ENCODE measurements at regions not wholly inside any gene's neighbourhood (a gene's known extent, or its start where the extent isn't known, plus 50 kb on each side); places are given as distances from the start of the nearest gene placed in this dataset.

GRCh38 chr1:190540366-190540765 lies 62.7 kb upstream of the BRINP3 start:
- H3K4me3 Mint-ChIP-seq, result no peak overlapping the region
- H3K4me1 Mint-ChIP-seq, result no peaks in the 10 kb centered on the region
- no peak overlapping the region for H3K27ac Mint-ChIP-seq
- DNase-seq (ENCODE audit: low spot score in 2 of 2) (no peak), ATAC-seq (no peak)
- peaks cover 12% of the 10 kb centered on the region for H3K9me3 Mint-ChIP-seq
- no peaks in the 10 kb centered on the region for H3K36me3 Mint-ChIP-seq

GRCh38 chr1:190551638-190552037 lies 74.0 kb upstream of the BRINP3 start:
- H3K27ac Mint-ChIP-seq, result no peak overlapping the region
- DNase-seq (ENCODE audit: low spot score in 2 of 2), result no peak
- no peaks in the 10 kb centered on the region for H3K36me3 Mint-ChIP-seq
- no peak for ATAC-seq
- H3K4me3 Mint-ChIP-seq, result no peak overlapping the region
- H3K9me3 Mint-ChIP-seq, result peaks cover 7% of the 10 kb centered on the region
- H3K4me1 Mint-ChIP-seq, result no peaks in the 10 kb centered on the region

GRCh38 chr1:190560161-190560681 lies 82.6 kb upstream of the BRINP3 start:
- Mint-ChIP-seq H3K9me3 (peaks cover 12% of the 10 kb centered on the region), H3K4me3 (no peak overlapping the region), H3K36me3 (no peaks in the 10 kb centered on the region), H3K4me1 (no peaks in the 10 kb centered on the region), H3K27ac (no peak overlapping the region)
- DNase-seq (ENCODE audit: low spot score in 2 of 2) (no peak), ATAC-seq (no peak)

- peaks cover 11% of the 10 kb centered on the region for H3K9me3 Mint-ChIP-seq
Observed at GRCh38 chr1:190563230-190563629, 85.6 kb upstream of the BRINP3 start.

GRCh38 chr1:190564117-190564516 lies 86.5 kb upstream of the BRINP3 start:
- H3K9me3 Mint-ChIP-seq, result peaks cover 7% of the 10 kb centered on the region
- ATAC-seq (no peak), DNase-seq (ENCODE audit: low spot score in 2 of 2) (no peak)
- no peak overlapping the region for H3K27ac Mint-ChIP-seq
- H3K4me3 Mint-ChIP-seq, result no peak overlapping the region
- no peaks in the 10 kb centered on the region for H3K36me3 Mint-ChIP-seq
- no peaks in the 10 kb centered on the region for H3K4me1 Mint-ChIP-seq

More at GRCh38 chr1:190563230-190563629, 85.6 kb upstream of the BRINP3 start:
- no peaks in the 10 kb centered on the region for H3K4me1 Mint-ChIP-seq
- DNase-seq (ENCODE audit: low spot score in 2 of 2), result no peak
- H3K36me3 Mint-ChIP-seq, result no peaks in the 10 kb centered on the region
- no peak for ATAC-seq
- no peak overlapping the region for H3K4me3 Mint-ChIP-seq
- no peak overlapping the region for H3K27ac Mint-ChIP-seq

GRCh38 chr1:190578017-190578416 lies 100.4 kb upstream of the BRINP3 start:
- Mint-ChIP-seq H3K27ac (no peak overlapping the region), H3K9me3 (peaks cover 15% of the 10 kb centered on the region), H3K4me3 (no peak overlapping the region), H3K36me3 (no peaks in the 10 kb centered on the region), H3K4me1 (no peaks in the 10 kb centered on the region)
- ATAC-seq (no peak), DNase-seq (ENCODE audit: low spot score in 2 of 2) (no peak)

- Mint-ChIP-seq H3K4me3 (no peak overlapping the region), H3K9me3 (peaks cover 17% of the 10 kb centered on the region), H3K36me3 (no peaks in the 10 kb centered on the region), H3K4me1 (no peaks in the 10 kb centered on the region), H3K27ac (no peak overlapping the region)
- ATAC-seq (no peak), DNase-seq (ENCODE audit: low spot score in 2 of 2) (no peak)
Observed at GRCh38 chr1:190578526-190578925, 100.9 kb upstream of the BRINP3 start.

GRCh38 chr1:190579552-190580193 lies 102.0 kb upstream of the BRINP3 start:
- Mint-ChIP-seq H3K4me1 (no peaks in the 10 kb centered on the region), H3K27ac (no peak overlapping the region)

GRCh38 chr1:190583862-190584261 lies 106.2 kb upstream of the BRINP3 start:
- ATAC-seq, result no peak
- Mint-ChIP-seq H3K4me1 (no peaks in the 10 kb centered on the region), H3K36me3 (no peaks in the 10 kb centered on the region), H3K4me3 (no peak overlapping the region), H3K9me3 (peaks cover 8% of the 10 kb centered on the region), H3K27ac (no peak overlapping the region)
- no peak for DNase-seq (ENCODE audit: low spot score in 2 of 2)

More at GRCh38 chr1:190579552-190580193, 102.0 kb upstream of the BRINP3 start:
- Mint-ChIP-seq H3K9me3 (peaks cover 21% of the 10 kb centered on the region), H3K4me3 (no peak overlapping the region), H3K36me3 (no peaks in the 10 kb centered on the region)
- no peak for ATAC-seq
- DNase-seq (ENCODE audit: low spot score in 2 of 2), result no peak

GRCh38 chr1:190588424-190588823 lies 110.8 kb upstream of the BRINP3 start:
- Mint-ChIP-seq H3K4me3 (no peak overlapping the region), H3K4me1 (no peaks in the 10 kb centered on the region), H3K27ac (no peak overlapping the region), H3K36me3 (no peaks in the 10 kb centered on the region), H3K9me3 (peaks cover 14% of the 10 kb centered on the region)
- no peak for DNase-seq (ENCODE audit: low spot score in 2 of 2)
- no peak for ATAC-seq

GRCh38 chr1:190595438-190595837 lies 117.8 kb upstream of the BRINP3 start:
- H3K4me1 Mint-ChIP-seq, result no peaks in the 10 kb centered on the region
- H3K36me3 Mint-ChIP-seq, result no peaks in the 10 kb centered on the region
- H3K27ac Mint-ChIP-seq, result no peak overlapping the region
- no peak overlapping the region for H3K4me3 Mint-ChIP-seq
- peaks cover 7% of the 10 kb centered on the region for H3K9me3 Mint-ChIP-seq
- ATAC-seq (no peak), DNase-seq (ENCODE audit: low spot score in 2 of 2) (no peak)

- Mint-ChIP-seq H3K27ac (no peak overlapping the region), H3K4me3 (no peak overlapping the region), H3K36me3 (no peaks in the 10 kb centered on the region), H3K9me3 (peaks cover 15% of the 10 kb centered on the region), H3K4me1 (no peaks in the 10 kb centered on the region)
- DNase-seq (ENCODE audit: low spot score in 2 of 2), result no peak
- ATAC-seq, result no peak
Observed at GRCh38 chr1:190597294-190597693, 119.6 kb upstream of the BRINP3 start.

- ATAC-seq (no peak), DNase-seq (ENCODE audit: low spot score in 2 of 2) (no peak)
- H3K4me1 Mint-ChIP-seq, result no peaks in the 10 kb centered on the region
- peaks cover 18% of the 10 kb centered on the region for H3K9me3 Mint-ChIP-seq
- no peak overlapping the region for H3K4me3 Mint-ChIP-seq
- H3K36me3 Mint-ChIP-seq, result no peaks in the 10 kb centered on the region
- H3K27ac Mint-ChIP-seq, result no peak overlapping the region
Observed at GRCh38 chr1:190599670-190600069, 122.0 kb upstream of the BRINP3 start.

- Mint-ChIP-seq H3K36me3 (no peaks in the 10 kb centered on the region), H3K9me3 (peaks cover 14% of the 10 kb centered on the region), H3K4me3 (no peak overlapping the region), H3K4me1 (no peaks in the 10 kb centered on the region), H3K27ac (no peak overlapping the region)
- ATAC-seq (no peak), DNase-seq (ENCODE audit: low spot score in 2 of 2) (no peak)
Observed at GRCh38 chr1:190602325-190602724, 124.7 kb upstream of the BRINP3 start.

- ATAC-seq, result no peak
- Mint-ChIP-seq H3K4me1 (no peaks in the 10 kb centered on the region), H3K9me3 (peaks cover 3% of the 10 kb centered on the region), H3K36me3 (no peaks in the 10 kb centered on the region), H3K27ac (no peak overlapping the region), H3K4me3 (no peak overlapping the region)
- DNase-seq (ENCODE audit: low spot score in 2 of 2), result no peak
Observed at GRCh38 chr1:190608282-190608681, 130.6 kb upstream of the BRINP3 start.

- no peak for DNase-seq (ENCODE audit: low spot score in 2 of 2)
- ATAC-seq, result no peak
- H3K4me1 Mint-ChIP-seq, result no peaks in the 10 kb centered on the region
- H3K27ac Mint-ChIP-seq, result no peak overlapping the region
- H3K4me3 Mint-ChIP-seq, result no peak overlapping the region
- H3K9me3 Mint-ChIP-seq, result peaks cover 7% of the 10 kb centered on the region
- H3K36me3 Mint-ChIP-seq, result no peaks in the 10 kb centered on the region
Observed at GRCh38 chr1:190615818-190616217, 138.2 kb upstream of the BRINP3 start.
